KBM-7 (cell line): ENCODE measurements at regions not wholly inside any gene's neighbourhood (a gene's known extent, or its start where the extent isn't known, plus 50 kb on each side); places are given as distances from the start of the nearest gene placed in this dataset.

ENCODE experiments used
- DNase-seq: peaks from one replicate; pipeline ENCODE4 v3.0.0-alpha.2; 2015
- in situ Hi-C: fragments of 300-500 bp; cut with MboI; formaldehyde crosslinking; loops from 2 replicates; pipeline ENCODE4 v1.14.3; 2020; ENCODE audit warnings: low sequenced_read_pairs, low pct_unique_long_range_greater_than_20kb, mixed read lengths

DNA sequence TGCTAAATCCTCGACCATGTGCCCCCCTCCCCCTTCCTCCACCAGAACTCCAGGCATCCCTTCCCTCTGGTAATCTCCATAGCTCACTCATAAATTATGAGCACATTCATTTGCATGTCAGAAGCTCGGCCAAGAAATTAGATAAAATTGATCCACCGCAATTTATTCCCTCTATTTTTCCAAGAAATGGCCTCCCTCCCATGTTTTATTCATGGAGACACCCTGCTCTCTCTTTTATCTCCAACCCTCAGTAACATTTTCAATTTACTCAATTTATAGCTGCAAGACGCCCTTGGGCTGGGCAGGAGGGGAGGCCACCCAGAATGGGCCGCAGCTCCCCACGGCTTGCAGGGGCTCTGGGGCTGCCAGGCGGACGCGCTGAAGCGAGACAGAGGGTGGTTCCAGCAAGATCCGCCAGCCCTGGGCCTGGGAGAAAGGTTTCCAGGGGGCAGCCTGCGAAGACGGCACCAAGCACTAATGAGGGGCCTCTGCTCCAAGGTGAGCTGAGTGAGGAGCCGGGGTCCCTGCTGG is 54.7 kb upstream of the ZNF423 start:
- no peak for DNase-seq
- in situ Hi-C loops: loop anchor here (25.0 kb wide), 1 partner anchor 498 kb away; no protein-coding TSS in a partner anchor

DNA sequence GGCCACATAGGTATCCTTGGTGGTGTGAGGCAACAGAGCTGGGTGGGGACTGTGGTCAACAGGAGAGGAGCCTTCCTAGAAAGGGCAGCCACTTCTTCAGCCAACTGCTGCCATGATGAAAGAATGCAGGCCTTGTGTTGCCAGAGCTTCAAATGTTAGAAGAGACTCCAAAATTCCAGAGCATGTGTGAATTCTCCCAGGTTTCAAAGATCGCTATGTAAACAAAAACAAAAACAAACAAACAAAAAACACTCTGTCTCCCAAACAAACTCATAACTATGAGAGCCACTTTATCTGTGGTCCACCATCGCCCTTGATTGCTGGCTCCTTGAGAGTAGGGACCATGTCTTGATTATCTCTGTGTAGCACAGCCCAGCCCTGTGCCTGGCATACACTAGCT is 55.5 kb upstream of the ZNF423 start:
- in situ Hi-C loops: loop anchor here (25.0 kb wide), 1 partner anchor 499 kb away; no protein-coding TSS in a partner anchor
- no peak for DNase-seq

DNA sequence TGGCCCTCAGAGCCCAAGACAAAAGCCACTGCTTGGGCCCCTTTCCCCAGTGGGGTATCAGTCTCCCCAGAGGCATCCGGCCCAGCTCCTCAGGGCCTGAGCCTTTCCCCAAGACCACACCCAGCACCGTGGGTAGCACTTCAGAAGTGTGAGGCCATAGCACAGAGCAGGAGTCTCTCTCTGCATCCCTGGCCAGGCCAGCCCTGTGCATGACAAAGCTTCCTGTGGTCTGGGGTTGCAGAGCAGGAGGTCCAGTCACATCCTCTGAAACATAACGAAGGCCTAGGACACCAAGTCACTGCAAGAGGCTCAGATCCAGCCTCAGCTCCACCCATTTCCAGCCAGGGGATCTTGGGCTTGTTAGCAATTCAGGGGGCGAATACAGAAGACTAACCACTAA is 56.8 kb upstream of the ZNF423 start:
- no peak for DNase-seq
- in situ Hi-C loops: loop anchor here (25.0 kb wide), 1 partner anchor 500 kb away; no protein-coding TSS in a partner anchor

DNA sequence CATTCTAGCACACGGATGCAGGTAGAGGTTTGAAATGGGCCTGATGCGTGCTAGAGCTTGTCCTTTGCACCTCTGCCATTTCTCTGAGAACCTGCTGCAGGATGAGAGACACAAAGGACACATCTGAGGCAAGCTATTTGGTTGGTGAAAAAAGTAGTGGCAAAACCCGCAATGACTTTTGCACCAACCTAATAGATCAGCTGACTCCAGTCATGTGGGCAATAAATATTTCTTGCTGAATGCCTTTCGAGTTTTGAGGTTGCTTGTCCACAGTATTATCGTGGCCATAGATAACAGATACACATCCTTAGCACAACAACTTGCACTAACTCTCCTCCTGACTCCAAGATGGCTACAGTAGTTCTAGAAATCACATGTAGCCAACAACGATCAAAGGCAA is 57.8 kb upstream of the ZNF423 start:
- in situ Hi-C loops: loop anchor here (25.0 kb wide), 1 partner anchor 501 kb away; no protein-coding TSS in a partner anchor

DNA sequence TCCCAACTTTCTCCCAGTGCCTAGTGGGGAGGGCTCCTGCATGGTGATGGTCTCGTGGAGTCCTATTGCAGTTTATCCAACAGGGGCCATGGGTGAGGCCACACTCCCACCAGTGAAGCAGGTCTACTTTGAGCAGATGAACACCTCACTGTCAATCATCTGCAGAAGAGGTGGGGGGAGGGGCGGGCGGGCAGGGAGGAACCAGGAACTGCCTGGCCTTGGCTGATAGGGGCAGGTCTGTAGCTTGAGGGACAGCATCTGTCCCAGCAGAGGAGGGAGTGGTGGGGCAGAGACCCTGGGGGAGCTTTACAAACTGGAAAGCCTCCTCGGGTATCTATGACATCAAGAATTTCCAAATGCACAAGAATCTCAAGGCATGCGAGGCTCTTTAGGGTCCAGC is 58.7 kb upstream of the ZNF423 start:
- in situ Hi-C loops: loop anchor here (25.0 kb wide), 1 partner anchor 502 kb away; no protein-coding TSS in a partner anchor
- DNase-seq: no peak

More for the DNA sequence above, 57.8 kb upstream of the ZNF423 start:
- DNase-seq: no peak

DNA sequence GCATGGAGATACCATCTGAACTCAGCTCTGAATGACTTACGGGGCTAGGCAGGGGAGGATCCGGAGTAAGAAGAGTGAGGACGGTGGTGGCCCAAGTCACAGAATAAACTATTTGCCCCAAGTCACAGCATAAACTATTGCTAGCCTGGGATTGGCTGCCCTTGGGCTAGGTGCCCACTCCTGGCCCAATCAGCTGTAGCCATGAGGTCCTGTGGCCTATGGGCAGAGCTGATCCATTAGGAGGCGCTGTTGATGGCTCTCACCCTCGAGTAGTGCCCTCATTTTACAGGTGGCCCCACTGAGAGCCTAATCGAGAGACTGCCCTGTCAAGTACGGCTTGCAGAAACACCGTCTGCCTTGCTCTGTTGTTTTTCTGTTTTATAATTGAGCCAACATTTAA is 62.3 kb upstream of the ZNF423 start:
- in situ Hi-C loops: loop anchor here (25.0 kb wide), 1 partner anchor 506 kb away; no protein-coding TSS in a partner anchor

DNA sequence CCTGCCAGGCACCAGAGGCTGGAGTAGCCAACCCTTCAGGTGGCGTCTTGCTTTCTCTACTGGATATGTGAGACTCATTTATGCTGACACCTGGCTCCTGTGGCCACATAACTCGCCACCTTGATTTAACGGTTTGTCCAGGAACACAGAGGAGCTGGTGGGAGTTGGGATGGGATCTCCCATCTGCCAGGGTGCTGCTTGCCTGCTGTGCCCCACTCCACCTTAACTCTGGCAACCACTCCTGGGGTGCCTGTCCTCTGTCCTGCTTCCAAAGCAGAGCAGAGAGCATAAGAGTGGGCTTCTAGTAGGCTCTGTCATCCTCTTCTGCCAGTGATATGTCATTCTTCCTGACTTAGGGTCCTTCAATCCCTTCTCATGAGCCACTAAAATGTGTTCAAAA is 63.4 kb upstream of the ZNF423 start:
- in situ Hi-C loops: loop anchor here (25.0 kb wide), 1 partner anchor 507 kb away; no protein-coding TSS in a partner anchor
- no peak for DNase-seq

More for the DNA sequence above, 62.3 kb upstream of the ZNF423 start:
- no peak for DNase-seq

DNA sequence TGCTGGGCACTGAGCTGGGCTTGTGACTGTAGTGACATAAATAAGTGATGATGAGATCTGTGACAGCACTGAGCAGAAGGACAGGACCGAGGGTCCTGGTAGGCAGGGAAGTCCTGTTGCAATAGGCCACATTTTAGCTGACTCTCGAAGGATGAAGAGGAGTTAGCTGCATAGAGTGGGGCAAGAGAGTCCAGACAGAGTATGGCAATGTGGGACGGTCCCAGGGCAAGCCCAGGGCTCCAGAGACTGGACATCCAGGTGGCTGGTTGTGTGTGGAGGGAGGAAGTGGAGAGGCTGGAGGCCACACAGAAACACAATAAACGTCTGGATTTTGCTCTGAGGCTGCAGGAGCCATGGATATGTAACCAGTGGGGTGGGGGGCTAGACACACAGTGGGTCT is 64.5 kb upstream of the ZNF423 start:
- in situ Hi-C loops: loop anchor here (25.0 kb wide), 1 partner anchor 508 kb away; no protein-coding TSS in a partner anchor
- DNase-seq: no peak

DNA sequence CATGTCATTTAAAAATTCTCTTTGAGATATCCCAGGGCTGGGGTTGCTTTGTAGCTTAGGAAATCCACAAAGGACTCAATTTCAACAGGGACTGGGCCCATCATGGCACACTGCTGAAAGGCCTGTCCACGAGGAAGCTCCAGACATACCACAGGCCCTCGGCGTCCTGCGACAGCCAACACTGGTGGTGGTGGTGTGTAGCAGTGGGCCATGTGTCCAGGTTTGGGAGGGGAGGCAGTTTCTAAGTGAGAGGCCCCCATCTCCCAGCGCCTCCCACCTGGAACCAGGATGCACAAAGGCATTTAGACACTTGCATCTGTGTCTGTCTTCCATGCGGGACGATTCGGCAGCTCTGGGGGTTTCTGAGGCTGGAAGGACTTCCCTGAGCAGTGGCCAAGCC is 65.2 kb upstream of the ZNF423 start:
- in situ Hi-C loops: loop anchor here (25.0 kb wide), 1 partner anchor 509 kb away; no protein-coding TSS in a partner anchor
- DNase-seq: no peak

DNA sequence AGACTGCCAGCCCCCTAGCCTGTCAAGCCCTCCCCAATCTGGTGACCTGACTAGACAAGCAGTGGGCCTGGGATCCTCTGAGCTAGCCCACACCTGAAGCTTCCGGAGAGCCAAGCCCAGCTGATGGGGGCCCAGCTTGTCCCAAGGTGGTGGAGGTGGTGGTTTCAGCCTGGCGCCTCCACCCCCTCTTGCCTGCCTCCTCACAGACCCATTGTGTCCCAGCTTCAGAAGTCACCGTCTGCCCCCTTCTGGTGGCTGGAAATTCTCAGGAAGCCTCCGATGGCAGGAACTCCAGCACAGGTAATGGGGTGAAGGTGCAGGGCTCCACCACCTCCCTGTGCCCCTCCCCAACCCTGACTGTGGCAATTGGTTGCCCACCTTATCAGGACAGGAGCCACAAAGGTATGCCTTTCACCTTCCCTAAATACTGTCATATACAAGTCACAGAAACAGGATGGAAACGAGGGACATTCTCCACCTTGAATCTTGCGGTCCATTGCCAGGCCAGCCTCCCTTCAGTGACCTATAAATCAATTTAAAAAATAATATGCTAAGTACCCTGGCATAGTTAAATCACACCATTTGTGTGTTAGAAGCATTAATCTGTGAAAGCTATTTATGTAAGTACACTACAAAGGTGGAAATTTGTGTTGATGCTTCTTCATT is 66.0 kb upstream of the ZNF423 start:
- in situ Hi-C loops: loop anchor here (25.0 kb wide), 1 partner anchor 510 kb away; no protein-coding TSS in a partner anchor
- DNase-seq: peak; percentile 57

DNA sequence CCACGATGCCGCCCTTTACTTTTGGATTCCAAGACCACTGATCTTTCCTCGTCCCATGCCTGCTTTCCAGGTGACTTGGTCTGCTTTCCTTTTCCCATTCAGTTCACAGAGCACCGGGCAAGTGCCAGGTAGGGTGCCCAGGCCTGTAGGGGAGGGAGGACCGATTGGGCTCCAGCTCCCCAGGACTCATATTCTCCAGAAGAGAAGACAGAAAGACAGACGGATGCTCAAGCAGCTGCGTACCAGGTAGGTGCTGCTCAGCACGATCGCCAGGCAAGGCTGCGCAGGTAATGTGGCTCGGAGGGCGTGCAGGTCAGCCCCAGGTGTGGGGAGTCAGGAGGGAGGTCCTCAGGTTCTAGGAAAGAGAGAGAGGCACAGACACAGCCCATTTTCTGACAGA is 67.5 kb upstream of the ZNF423 start:
- in situ Hi-C loops: loop anchor here (25.0 kb wide), 1 partner anchor 511 kb away; no protein-coding TSS in a partner anchor
- DNase-seq: no peak

DNA sequence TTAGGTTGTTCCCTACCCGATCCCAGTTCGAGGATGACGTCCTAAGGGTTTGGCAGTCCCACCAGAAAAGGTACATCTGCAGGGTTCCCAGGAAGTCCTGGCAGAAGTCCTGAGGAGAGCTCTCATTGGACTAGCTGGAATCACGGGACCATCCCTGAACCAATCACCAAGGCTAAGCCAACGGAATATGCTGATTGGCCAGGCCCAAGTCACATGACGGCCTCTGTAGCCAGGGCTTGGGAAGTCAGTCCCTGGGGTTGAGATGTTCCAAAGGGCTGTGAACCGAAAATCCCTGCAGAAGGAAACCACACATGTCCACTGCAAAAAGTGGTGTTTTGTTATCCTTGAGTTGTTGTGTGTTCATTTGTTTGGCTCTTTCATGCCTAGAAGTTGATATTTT is 68.2 kb upstream of the ZNF423 start:
- DNase-seq: no peak
- in situ Hi-C loops: loop anchor here (25.0 kb wide), 1 partner anchor 512 kb away; no protein-coding TSS in a partner anchor

DNA sequence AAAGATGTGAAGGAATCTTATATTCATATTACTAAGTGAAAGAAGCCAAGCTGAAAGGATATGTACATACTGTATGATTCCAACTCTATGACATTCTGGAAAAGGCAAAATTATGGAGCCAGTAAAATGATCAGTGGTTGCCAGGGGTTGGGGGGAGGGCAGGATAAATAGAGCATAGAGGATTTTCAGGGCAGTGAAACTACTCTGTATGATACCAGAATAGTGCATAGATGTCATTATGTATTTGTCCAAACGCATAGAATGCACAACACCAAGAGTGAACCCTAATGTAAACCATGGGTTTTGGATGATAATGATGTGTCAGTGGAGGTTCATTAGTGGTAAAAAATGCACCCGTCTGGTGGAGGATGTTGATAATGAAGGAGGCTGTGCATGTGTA is 71.0 kb upstream of the ZNF423 start:
- in situ Hi-C loops: no loop called here
- DNase-seq: no peak

DNA sequence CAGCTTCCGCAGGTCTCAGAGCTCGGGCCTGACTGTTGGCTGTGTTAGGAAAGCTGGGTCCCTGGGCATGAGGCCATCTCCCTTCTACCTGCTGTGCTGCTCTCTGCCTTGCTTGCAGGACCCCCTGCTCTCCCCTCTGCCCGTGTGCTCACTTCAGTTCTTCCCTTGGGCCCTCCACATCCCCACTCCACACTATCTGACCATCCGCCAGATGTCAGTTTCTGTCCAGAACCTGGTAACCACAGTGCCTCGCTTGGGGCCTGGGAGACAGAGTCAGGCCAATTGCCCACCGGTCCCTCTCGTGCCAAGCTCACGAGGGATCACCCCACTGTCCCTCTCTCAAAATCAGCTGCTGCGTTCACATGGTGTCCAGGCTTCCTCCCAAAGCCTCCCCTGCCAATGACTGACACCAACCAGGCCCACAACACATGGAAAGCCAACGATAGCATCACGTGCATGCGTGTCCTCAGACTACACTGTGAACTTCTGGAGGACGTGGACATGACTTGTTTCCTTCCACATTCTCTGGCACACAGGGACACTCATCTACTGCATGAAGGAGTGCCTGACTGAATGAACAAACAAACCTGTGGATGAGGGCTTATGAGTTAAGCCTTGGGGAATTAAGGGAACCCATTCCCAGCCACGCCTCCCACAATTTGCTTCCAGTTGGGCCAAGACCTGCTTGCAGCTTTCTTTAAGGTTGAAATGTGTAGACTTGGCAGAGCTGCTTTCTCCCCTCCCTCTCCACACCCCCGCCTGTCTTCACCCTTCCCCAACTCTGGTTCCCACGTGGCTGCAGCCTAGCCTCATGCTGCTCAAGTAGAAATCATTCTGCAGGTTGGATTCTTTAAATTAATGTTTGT is 72.5 kb upstream of the ZNF423 start:
- in situ Hi-C loops: no loop called here
- DNase-seq: no peak

DNA sequence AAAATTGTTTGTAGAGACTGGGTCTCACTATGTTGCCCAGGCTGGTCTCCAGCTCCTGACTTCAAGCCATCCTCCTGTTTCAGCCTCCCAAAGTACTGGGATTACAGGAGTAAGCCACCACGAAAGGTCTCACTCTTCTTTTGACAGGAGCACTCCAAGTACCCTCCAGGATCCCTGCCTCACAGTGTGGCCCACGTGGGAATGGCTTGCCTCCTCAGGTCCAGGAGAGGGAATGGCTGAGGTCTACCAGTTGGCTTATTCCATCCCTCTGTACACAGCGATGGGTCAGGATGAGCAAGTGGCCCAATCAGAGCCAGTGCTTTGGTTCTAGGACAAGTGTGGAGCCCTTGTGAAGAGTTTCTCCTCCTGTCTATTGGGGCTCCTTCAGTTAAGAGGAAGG is 73.7 kb upstream of the ZNF423 start:
- in situ Hi-C loops: no loop called here
- no peak for DNase-seq

DNA sequence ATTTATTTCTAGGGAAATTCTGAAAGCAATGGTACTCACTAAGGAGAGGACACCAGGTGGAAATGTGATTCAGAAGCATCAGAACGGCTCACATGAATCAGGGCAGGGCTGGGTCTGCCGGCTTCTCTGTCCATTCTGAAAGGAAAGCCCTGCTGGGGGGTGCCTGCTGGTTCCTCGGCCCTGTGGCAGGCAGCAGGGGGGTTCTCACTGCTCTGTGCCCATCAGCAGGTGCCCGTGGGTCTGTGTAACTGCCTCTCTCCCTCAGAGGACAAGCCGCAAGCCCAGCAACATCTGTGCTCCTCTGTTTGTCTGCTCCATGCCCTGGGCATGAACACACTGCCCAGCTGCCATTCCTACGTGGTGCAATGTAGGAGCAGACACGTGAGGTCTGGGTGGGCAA is 74.9 kb upstream of the ZNF423 start:
- DNase-seq: no peak
- in situ Hi-C loops: no loop called here

DNA sequence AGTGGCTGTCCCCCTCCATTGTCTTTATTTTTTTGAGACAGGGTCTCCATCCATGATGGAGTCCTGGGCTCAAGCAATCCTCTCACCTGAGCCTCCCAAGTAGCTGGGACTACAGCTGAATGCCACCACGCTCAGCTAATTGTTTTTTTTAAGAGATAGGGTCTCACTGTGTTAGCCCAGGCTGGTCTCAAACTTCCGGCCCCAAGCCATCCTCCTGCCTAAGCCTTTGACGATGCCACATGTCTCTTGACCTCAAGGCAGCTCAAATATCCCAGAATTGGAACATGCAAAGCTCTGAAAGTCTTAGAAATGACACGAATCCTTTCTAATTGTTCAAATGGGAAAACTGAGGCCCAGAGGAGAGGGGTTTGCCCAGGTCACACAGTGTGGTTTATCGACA is 75.4 kb upstream of the ZNF423 start:
- in situ Hi-C loops: no loop called here
- no peak for DNase-seq

DNA sequence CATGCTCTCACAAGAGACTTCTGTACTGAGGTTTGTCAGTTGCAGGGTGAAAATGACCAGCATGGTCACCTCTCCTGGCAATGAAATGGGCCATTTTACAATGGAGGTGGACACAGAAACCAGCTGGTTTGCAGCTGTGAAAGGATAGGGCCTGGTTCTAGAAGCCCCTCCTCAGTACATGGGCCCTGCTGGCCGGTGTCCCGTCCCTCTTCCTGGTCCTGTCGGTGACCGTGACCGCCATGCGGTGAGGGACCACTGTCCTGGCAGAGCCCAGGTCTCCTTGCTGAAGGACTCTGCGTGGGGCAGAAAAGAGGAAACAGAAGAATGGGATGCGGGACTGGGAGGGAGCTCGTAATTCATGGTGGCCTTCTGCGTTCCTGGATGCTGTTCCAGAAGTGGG is 76.0 kb upstream of the ZNF423 start:
- in situ Hi-C loops: no loop called here
- DNase-seq: no peak

DNA sequence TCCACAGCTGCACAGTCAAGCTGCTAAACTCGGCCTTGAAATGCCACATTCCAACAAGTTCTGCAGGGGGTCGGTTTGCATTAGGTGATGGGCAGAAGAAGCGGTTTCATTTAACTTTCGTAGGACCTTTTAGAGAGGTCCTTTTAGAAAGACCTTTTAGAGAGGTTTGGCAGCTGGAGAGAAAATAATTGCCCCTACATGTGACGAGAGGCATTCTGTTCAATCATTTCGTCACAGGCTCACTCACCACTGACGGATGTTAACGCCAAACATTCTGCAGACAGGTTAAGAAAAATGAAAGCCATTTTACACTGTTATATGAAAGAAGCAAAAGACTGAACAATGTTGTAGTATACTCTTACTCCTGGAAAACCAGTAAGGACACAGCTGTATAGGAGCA is 76.5 kb upstream of the ZNF423 start:
- DNase-seq: no peak
- in situ Hi-C loops: no loop called here

DNA sequence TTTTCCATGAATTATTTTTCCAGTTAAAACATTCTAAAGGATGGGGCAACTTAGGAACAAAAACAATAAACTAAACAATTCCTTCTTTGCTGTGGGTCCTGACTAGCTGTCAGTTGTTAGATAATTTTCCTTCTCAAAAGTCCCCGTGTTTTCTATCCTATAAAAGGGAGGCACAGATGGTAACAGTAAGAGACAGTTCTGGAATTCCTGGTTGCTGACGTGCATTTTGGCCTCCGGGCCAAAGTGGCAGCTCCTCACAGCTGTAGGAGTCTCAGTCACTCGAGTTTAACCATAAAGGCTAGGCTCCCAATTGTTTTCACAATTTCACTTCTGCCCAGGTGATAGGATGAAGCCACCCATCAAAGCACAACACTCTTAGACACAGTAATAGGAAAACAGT is 77.0 kb upstream of the ZNF423 start:
- in situ Hi-C loops: no loop called here
- no peak for DNase-seq
